IMR-90 (cell line): ENCODE measurements at regions not wholly inside any gene's neighbourhood (a gene's known extent, or its start where the extent isn't known, plus 50 kb on each side); places are given as distances from the start of the nearest gene placed in this dataset.

Experiments
- ATAC-seq: fragments of 200-7000 bp; cut with Tn5 transposase; 2 replicates; pipeline ENCODE4 v1.9.1; 2020; ENCODE audit warnings: low read depth, mild to moderate bottlenecking, moderate library complexity
- BruUV-seq: library from RNA; stranded (reverse); fragments of 400-500 nt; replicated peaks from 2 replicates; lab custom pipeline; 2021; lab: Mats Ljungman, UMichigan
- CTCF ChIA-PET: fragments of 300-600 bp; formaldehyde crosslinking; extraction: SDS; loops from one replicate; lab custom pipeline; 2021; ENCODE audit warnings: antibody characterized with exemption; lab: Yijun Ruan, JAX
- POLR2A ChIA-PET: fragments of 300-600 bp; sonication (Branson Sonifier 250); formaldehyde crosslinking; loops from one replicate; lab custom pipeline; 2022; ENCODE audit warnings: antibody characterized with exemption; ENCODE audit not compliant: unreplicated experiment; lab: Charles Lee
- DNase-seq: peaks from one replicate; pipeline ENCODE4 v3.0.0; 2013
- H2AFZ ChIP-seq: replicated peaks from 2 replicates; pipeline ENCODE3; 2013; ENCODE audit warnings: low read length, mild to moderate bottlenecking; ENCODE audit not compliant: poor library complexity
- H2AK5ac ChIP-seq: 2 replicates; pipeline ENCODE4 v1.6.1; 2013; ENCODE audit warnings: low read depth, low read length, inconsistent platforms
- H2AK9ac ChIP-seq: replicated peaks from 2 replicates; pipeline ENCODE3; 2013; ENCODE audit warnings: mild to moderate bottlenecking, low read depth, low read length, moderate library complexity; ENCODE audit not compliant: poor library complexity
- H2BK120ac ChIP-seq: 2 replicates; pipeline ENCODE4 v1.6.1; 2013; ENCODE audit warnings: low read depth, low read length, inconsistent platforms
- H2BK15ac ChIP-seq: 3 replicates; pipeline ENCODE4 v1.6.1; 2013; ENCODE audit warnings: low read depth, low read length, inconsistent platforms
- H2BK20ac ChIP-seq: 2 replicates; pipeline ENCODE4 v1.6.1; 2013; ENCODE audit warnings: low read depth, mild to moderate bottlenecking, inconsistent platforms, low read length, moderate library complexity
- H2BK5ac ChIP-seq: 2 replicates; pipeline ENCODE4 v1.6.1; 2013; ENCODE audit warnings: mild to moderate bottlenecking, low read depth, low read length, inconsistent platforms; ENCODE audit not compliant: poor library complexity, severe bottlenecking
- H3K14ac ChIP-seq: replicated peaks from 2 replicates; pipeline ENCODE4 v1.6.1; 2013; ENCODE audit warnings: low read depth, low read length, inconsistent platforms
- H3K18ac ChIP-seq: 2 replicates; pipeline ENCODE4 v1.6.1; 2013; ENCODE audit warnings: low read depth, low read length, control low read depth
- H3K23ac ChIP-seq: 2 replicates; pipeline ENCODE4 v1.6.1; 2013; ENCODE audit warnings: low read depth, low read length, inconsistent platforms
- H3K27ac ChIP-seq: 2 replicates; pipeline ENCODE4 v1.5.1; 2013; ENCODE audit warnings: mild to moderate bottlenecking, control low read depth, low read length; ENCODE audit not compliant: insufficient read depth
- H3K27me3 ChIP-seq: 2 replicates; pipeline ENCODE4 v1.6.1; 2013; ENCODE audit warnings: low read length; ENCODE audit not compliant: control insufficient read depth, insufficient read depth
- H3K36me3 ChIP-seq: 2 replicates; pipeline ENCODE4 v1.6.1; 2013; ENCODE audit warnings: low read length, mixed read lengths; ENCODE audit not compliant: control insufficient read depth, insufficient read depth
- H3K4ac ChIP-seq: 2 replicates; pipeline ENCODE4 v1.6.1; 2013; ENCODE audit warnings: low read depth, low read length, inconsistent platforms
- H3K4me1 ChIP-seq: 2 replicates; pipeline ENCODE4 v1.6.1; 2013; ENCODE audit warnings: low read length, mixed read lengths; ENCODE audit not compliant: control insufficient read depth, insufficient read depth
- H3K4me2 ChIP-seq: 2 replicates; pipeline ENCODE4 v1.6.1; 2013; ENCODE audit warnings: low read depth, mild to moderate bottlenecking, control low read depth, low read length, moderate library complexity
- H3K4me3 ChIP-seq: 2 replicates; pipeline ENCODE4 v1.5.1; 2013; ENCODE audit warnings: low read depth, mild to moderate bottlenecking, control low read depth, low read length, moderate library complexity; ENCODE audit not compliant: insufficient read depth
- H3K56ac ChIP-seq: 2 replicates; pipeline ENCODE4 v1.6.1; 2013; ENCODE audit warnings: low read length, inconsistent platforms; ENCODE audit not compliant: insufficient read depth; ENCODE audit errors: extremely low read depth
- H3K79me1 ChIP-seq, 2 experiments: 2 replicates each; pipeline ENCODE4 v1.6.1; 2013; ENCODE audit warnings: low read length in 2 of 2, inconsistent platforms in 1 of 2, low read depth in 1 of 2
- H3K9ac ChIP-seq: 2 replicates; pipeline ENCODE4 v1.6.1; 2013; ENCODE audit warnings: low read depth, low read length, control low read depth
- H3K9me1 ChIP-seq: 2 replicates; pipeline ENCODE4 v1.6.1; 2013; ENCODE audit warnings: low read length, inconsistent platforms; ENCODE audit not compliant: insufficient read depth
- H3K9me3 ChIP-seq: 2 replicates; pipeline ENCODE4 v1.6.1; 2013; ENCODE audit warnings: low read length; ENCODE audit not compliant: control insufficient read depth, insufficient read depth
- H4K20me1 ChIP-seq: 2 replicates; pipeline ENCODE4 v1.6.1; 2013; ENCODE audit warnings: low read length, inconsistent platforms; ENCODE audit not compliant: insufficient read depth
- H4K5ac ChIP-seq: 2 replicates; pipeline ENCODE4 v1.6.1; 2013; ENCODE audit warnings: mild to moderate bottlenecking, low read depth, low read length, control low read depth
- H4K8ac ChIP-seq, 2 experiments: 2 replicates each; pipeline ENCODE4 v1.6.1; 2013; ENCODE audit warnings: low read depth in 2 of 2, low read length in 2 of 2, control low read depth in 1 of 2, inconsistent platforms in 1 of 2
- H4K91ac ChIP-seq: 2 replicates; pipeline ENCODE4 v1.6.1; 2013; ENCODE audit warnings: low read depth, low read length, inconsistent platforms; ENCODE audit not compliant: insufficient read depth
- BHLHE40 ChIP-seq: fragments of 150-350 bp; IDR thresholded peaks from 2 replicates; pipeline ENCODE4 v1.6.1; 2016; ENCODE audit warnings: mild to moderate bottlenecking, low read depth, low read length
- CEBPB ChIP-seq: IDR thresholded peaks from 2 replicates; pipeline ENCODE4 v1.6.1; 2012; ENCODE audit warnings: low read depth, low read length, improper control_type of control experiment
- CHD1 ChIP-seq: IDR thresholded peaks from 2 replicates; pipeline ENCODE4 v1.6.1; 2012; ENCODE audit warnings: low read depth, low read length, improper control_type of control experiment
- ELK1 ChIP-seq: fragments of 150-350 bp; IDR thresholded peaks from 2 replicates; pipeline ENCODE4 v1.6.1; 2016; ENCODE audit warnings: low read depth, mild to moderate bottlenecking, low read length, moderate library complexity, borderline replicate concordance
- FOS ChIP-seq: fragments of 150-350 bp; IDR thresholded peaks from 2 replicates; pipeline ENCODE4 v1.6.1; 2016; ENCODE audit warnings: low read depth, low read length
- MAFK ChIP-seq: IDR thresholded peaks from 2 replicates; pipeline ENCODE4 v1.6.1; 2012; ENCODE audit warnings: low read depth, low read length, improper control_type of control experiment
- MAZ ChIP-seq: IDR thresholded peaks from 2 replicates; pipeline ENCODE4 v1.6.1; 2012; ENCODE audit warnings: low read depth, mild to moderate bottlenecking, low read length, improper control_type of control experiment, moderate library complexity, borderline replicate concordance
- MXI1 ChIP-seq: IDR thresholded peaks from 2 replicates; pipeline ENCODE4 v1.6.1; 2012; ENCODE audit warnings: low read depth, mild to moderate bottlenecking, low read length, moderate library complexity, borderline replicate concordance
- NFE2L2 ChIP-seq: fragments of 150-350 bp; IDR thresholded peaks from 2 replicates; pipeline ENCODE4 v1.6.1; 2016; ENCODE audit warnings: low read depth, mild to moderate bottlenecking, low read length
- POLR2A ChIP-seq: IDR thresholded peaks from 2 replicates; pipeline ENCODE4 v1.6.1; 2012; ENCODE audit warnings: mild to moderate bottlenecking, low read depth, low read length
- RAD21 ChIP-seq: IDR thresholded peaks from 2 replicates; pipeline ENCODE4 v1.6.1; 2012; ENCODE audit warnings: low read length, improper control_type of control experiment
- RCOR1 ChIP-seq: IDR thresholded peaks from 2 replicates; pipeline ENCODE4 v1.6.1; 2012; ENCODE audit warnings: mild to moderate bottlenecking, low read length, improper control_type of control experiment; ENCODE audit not compliant: insufficient replicate concordance
- RFX5 ChIP-seq: IDR thresholded peaks from 2 replicates; pipeline ENCODE4 v1.8.0; 2012; ENCODE audit warnings: low read depth, mild to moderate bottlenecking, low read length, moderate library complexity
- SMC3 ChIP-seq: fragments of 150-350 bp; IDR thresholded peaks from 2 replicates; pipeline ENCODE4 v1.6.1; 2016; ENCODE audit warnings: low read depth, mild to moderate bottlenecking, antibody characterized with exemption, low read length, moderate library complexity
- WGBS, 2 experiments: methylation state at CpG; one replicate each; pipeline versions ENCODE4 v1.1.5 to v1.1.7; 2013; ENCODE audit warnings: missing lambda C conversion rate in 2 of 2; ENCODE audit not compliant: insufficient read length in 1 of 2; ENCODE audit errors: extremely low coverage in 2 of 2; 5-methylcytosine and 5-hydroxymethylcytosine counted together
- dilution Hi-C: fragments of 300-500 bp; cut with HindIII; formaldehyde crosslinking; loops from one replicate; pipeline ENCODE4 v1.14.3; 2018; ENCODE audit warnings: low sequenced_read_pairs; ENCODE audit not compliant: unreplicated experiment
- in situ Hi-C: fragments of 300-500 bp; cut with MboI; formaldehyde crosslinking; loops from 3 replicates; pipeline ENCODE4 v1.14.3; 2019; ENCODE audit warnings: low sequenced_read_pairs, inconsistent platforms, mixed read lengths
- intact Hi-C: fragments of 100-400 bp; cut with micrococcal nuclease; formaldehyde crosslinking; loops from 2 replicates; pipeline ENCODE4 v1.10.0; 2022
- TF ChIP-seq, protein P1 (sequence below): conservative IDR thresholded peaks from 2 replicates; pipeline ENCODE4 v1.5.1; 2012; ENCODE audit warnings: mild to moderate bottlenecking, low read depth, low read length, improper control_type of control experiment
- TF ChIP-seq, protein P2 (sequence below): fragments of 150-350 bp; IDR thresholded peaks from 2 replicates; pipeline ENCODE4 v1.6.1; 2017; ENCODE audit warnings: mild to moderate bottlenecking, antibody characterized with exemption, low read length, low read depth

GRCh38 chr10:78435484-78436221 lies 402.0 kb downstream of the RPS24 start:
- intact Hi-C loops = no loop called here
- no peak overlapping the region for H2BK120ac ChIP-seq
- no peak overlapping the region for H4K8ac ChIP-seq
- H3K4me2 ChIP-seq = no peak overlapping the region
- no peak overlapping the region for H4K91ac ChIP-seq
- in situ Hi-C loops = no loop called here
- BruUV-seq = no TSS peak
- peaks cover 2% of the 10 kb centered on the region; the same call in 1 of the 2 replicates for H3K4me1 ChIP-seq
- dilution Hi-C loops = no loop called here
- ChIA-PET CTCF (no interaction called here), POLR2A (interaction anchor here (0.5 kb wide), 1 partner anchor 110 kb away, joined by 3 read pairs; no protein-coding TSS in a partner anchor)
- no peak overlapping the region for H3K56ac ChIP-seq
- no peaks in the 10 kb centered on the region for H3K79me1 ChIP-seq
- H3K27me3 ChIP-seq = peaks cover 14% of the 10 kb centered on the region
- no peak overlapping the region for H4K5ac ChIP-seq
- H2BK5ac ChIP-seq = no peak overlapping the region
- H3K27ac ChIP-seq = no peak overlapping the region
- H3K4ac ChIP-seq = no peak overlapping the region
- 40% methylated on average over 1 of the region's 10 CpGs; no CpG with 5 or more reads in 1 of the 2 experiments for WGBS, 2 experiments
- H2AFZ ChIP-seq = no peak overlapping the region
- no peak overlapping the region for H2AK5ac ChIP-seq
- no peak overlapping the region for H3K14ac ChIP-seq
- DNase-seq = no peak
- no peaks in the 10 kb centered on the region for H3K9me3 ChIP-seq
- no peaks in the 10 kb centered on the region for H3K36me3 ChIP-seq
- no peak for ATAC-seq
- TF ChIP-seq SMC3 = no peak
- no peak for TF ChIP-seq ELK1
- TF ChIP-seq, protein P1, sequence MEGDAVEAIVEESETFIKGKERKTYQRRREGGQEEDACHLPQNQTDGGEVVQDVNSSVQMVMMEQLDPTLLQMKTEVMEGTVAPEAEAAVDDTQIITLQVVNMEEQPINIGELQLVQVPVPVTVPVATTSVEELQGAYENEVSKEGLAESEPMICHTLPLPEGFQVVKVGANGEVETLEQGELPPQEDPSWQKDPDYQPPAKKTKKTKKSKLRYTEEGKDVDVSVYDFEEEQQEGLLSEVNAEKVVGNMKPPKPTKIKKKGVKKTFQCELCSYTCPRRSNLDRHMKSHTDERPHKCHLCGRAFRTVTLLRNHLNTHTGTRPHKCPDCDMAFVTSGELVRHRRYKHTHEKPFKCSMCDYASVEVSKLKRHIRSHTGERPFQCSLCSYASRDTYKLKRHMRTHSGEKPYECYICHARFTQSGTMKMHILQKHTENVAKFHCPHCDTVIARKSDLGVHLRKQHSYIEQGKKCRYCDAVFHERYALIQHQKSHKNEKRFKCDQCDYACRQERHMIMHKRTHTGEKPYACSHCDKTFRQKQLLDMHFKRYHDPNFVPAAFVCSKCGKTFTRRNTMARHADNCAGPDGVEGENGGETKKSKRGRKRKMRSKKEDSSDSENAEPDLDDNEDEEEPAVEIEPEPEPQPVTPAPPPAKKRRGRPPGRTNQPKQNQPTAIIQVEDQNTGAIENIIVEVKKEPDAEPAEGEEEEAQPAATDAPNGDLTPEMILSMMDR = no peak
- TF ChIP-seq, protein P2, sequence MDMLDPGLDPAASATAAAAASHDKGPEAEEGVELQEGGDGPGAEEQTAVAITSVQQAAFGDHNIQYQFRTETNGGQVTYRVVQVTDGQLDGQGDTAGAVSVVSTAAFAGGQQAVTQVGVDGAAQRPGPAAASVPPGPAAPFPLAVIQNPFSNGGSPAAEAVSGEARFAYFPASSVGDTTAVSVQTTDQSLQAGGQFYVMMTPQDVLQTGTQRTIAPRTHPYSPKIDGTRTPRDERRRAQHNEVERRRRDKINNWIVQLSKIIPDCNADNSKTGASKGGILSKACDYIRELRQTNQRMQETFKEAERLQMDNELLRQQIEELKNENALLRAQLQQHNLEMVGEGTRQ = no peak
- TF ChIP-seq POLR2A = no peak
- no peak for TF ChIP-seq MAFK
- no peak for TF ChIP-seq NFE2L2
- no peak for TF ChIP-seq MAZ
- TF ChIP-seq CHD1 = no peak
- no peak for TF ChIP-seq RAD21
- no peak for TF ChIP-seq CEBPB
- no peak for TF ChIP-seq FOS
- TF ChIP-seq RCOR1 = no peak
- no peak for TF ChIP-seq MXI1
- TF ChIP-seq BHLHE40 = no peak
- no peak for TF ChIP-seq RFX5
- no peak overlapping the region for H2BK15ac ChIP-seq
- no peak overlapping the region for H3K4me3 ChIP-seq
- H3K9ac ChIP-seq = no peak overlapping the region
- no peak overlapping the region for H2BK20ac ChIP-seq
- no peak overlapping the region for H2AK9ac ChIP-seq
- H3K23ac ChIP-seq = no peak overlapping the region
- H3K9me1 ChIP-seq = 0 out of 2 replicates have a peak, but pooled peaks cover 3% of the 10 kb centered on the region
- no peak overlapping the region for H3K18ac ChIP-seq
- H4K20me1 ChIP-seq = no peaks in the 10 kb centered on the region
